SJCRH30 (cell line): ENCODE measurements at regions not wholly inside any gene's neighbourhood (a gene's known extent, or its start where the extent isn't known, plus 50 kb on each side); places are given as distances from the start of the nearest gene placed in this dataset.
"Not testable (repeated sequence)": the region's sequence is repeated elsewhere in the genome, so short reads cannot be mapped to it uniquely, and the experiment has no call there.

Experiments
- DNase-seq, 2 experiments: peaks; one replicate each; pipeline ENCODE4 v3.0.0-alpha.2; 2015 to 2020
- H3K27ac ChIP-seq: fragments of 250-450 bp; sonication (Bioruptor Pico); 2 replicates; pipeline ENCODE4 v1.5.1; 2020; ENCODE audit warnings: mild to moderate bottlenecking, moderate library complexity
- H3K27me3 ChIP-seq: fragments of 250-450 bp; sonication (Bioruptor Pico); 2 replicates; pipeline ENCODE4 v1.5.1; 2020; ENCODE audit warnings: mild to moderate bottlenecking, moderate library complexity
- H3K36me3 ChIP-seq: fragments of 250-450 bp; sonication (Bioruptor Pico); 2 replicates; pipeline ENCODE4 v1.5.1; 2020; ENCODE audit warnings: mild to moderate bottlenecking, moderate library complexity
- H3K4me1 ChIP-seq: fragments of 250-450 bp; sonication (Bioruptor Pico); 2 replicates; pipeline ENCODE4 v1.5.1; 2020; ENCODE audit warnings: mild to moderate bottlenecking, moderate library complexity
- H3K4me3 ChIP-seq: fragments of 250-450 bp; sonication (Bioruptor Pico); 2 replicates; pipeline ENCODE4 v1.5.1; 2020; ENCODE audit warnings: mild to moderate bottlenecking, moderate library complexity
- H3K9me3 ChIP-seq: fragments of 250-450 bp; sonication (Bioruptor Pico); replicated peaks from 2 replicates; pipeline ENCODE4 v1.5.1; 2020; ENCODE audit warnings: mild to moderate bottlenecking, moderate library complexity

DNA sequence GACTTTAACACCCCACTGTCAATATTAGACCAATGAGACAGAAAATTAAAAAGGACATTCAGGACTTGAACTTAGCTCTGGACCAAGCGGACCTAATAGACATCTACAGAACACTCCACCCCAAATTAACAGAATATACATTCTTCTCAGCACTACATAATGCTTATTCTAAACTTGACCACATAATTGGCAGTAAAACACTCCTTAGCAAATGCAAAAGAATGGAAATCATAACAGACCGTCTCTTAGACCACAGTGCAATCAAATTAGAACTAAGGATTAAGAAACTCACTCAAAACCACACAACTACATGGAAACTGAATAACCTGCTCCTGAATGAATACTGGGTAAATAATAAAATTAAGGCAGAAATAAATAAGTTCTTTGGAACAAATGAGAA is 138.2 kb upstream of the PDE4B start:
- not testable (repeated sequence) for H3K27me3 ChIP-seq, DNase-seq, H3K4me3 ChIP-seq, H3K27ac ChIP-seq, H3K36me3 ChIP-seq, H3K4me1 ChIP-seq, H3K9me3 ChIP-seq

DNA sequence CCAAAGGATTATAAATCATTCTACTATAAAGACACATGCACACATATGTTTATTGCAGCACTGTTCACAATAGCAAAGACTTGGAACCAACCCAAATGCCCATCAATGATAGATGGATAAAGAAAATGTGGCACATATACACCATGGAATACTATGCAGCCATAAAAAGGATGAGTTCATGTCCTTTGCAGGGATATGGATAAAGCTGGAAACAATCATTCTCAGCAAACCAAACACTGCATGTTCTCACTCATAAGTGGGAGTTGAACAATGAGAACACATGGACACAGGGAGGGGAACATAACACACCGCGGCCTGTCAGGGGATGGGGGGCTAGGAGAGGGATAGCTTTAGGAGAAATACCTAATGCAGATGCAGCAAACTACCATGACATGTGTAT is 135.1 kb upstream of the PDE4B start:
- DNase-seq, H3K27ac ChIP-seq, H3K36me3 ChIP-seq, H3K4me3 ChIP-seq, H3K4me1 ChIP-seq, H3K9me3 ChIP-seq, H3K27me3 ChIP-seq: not testable (repeated sequence)

DNA sequence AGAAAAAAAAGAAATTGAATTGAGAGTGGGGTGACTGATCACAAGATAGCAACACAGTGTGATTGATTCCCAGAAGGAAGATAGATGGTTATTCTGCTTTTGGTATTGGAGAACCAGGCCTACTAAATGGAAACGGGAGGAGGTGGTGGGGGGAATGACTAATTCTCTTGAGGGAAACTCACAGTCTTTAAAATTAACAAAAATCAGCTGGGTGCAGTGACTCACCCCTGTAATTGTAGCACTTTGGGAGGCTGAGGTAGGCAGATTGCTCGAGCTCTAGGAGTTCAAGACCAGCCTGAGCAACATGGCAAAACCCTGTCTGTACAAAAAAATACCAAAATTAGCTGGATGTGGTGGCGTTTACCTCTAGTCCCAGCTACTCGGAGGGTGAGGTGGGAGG is 134.6 kb upstream of the PDE4B start:
- H3K9me3 ChIP-seq = no peaks in the 10 kb centered on the region
- no peaks in the 10 kb centered on the region for H3K4me1 ChIP-seq
- H3K27me3 ChIP-seq = no peaks in the 10 kb centered on the region
- H3K27ac ChIP-seq = no peak overlapping the region
- no peaks in the 10 kb centered on the region for H3K36me3 ChIP-seq
- no peak overlapping the region for H3K4me3 ChIP-seq
- DNase-seq = no peak

DNA sequence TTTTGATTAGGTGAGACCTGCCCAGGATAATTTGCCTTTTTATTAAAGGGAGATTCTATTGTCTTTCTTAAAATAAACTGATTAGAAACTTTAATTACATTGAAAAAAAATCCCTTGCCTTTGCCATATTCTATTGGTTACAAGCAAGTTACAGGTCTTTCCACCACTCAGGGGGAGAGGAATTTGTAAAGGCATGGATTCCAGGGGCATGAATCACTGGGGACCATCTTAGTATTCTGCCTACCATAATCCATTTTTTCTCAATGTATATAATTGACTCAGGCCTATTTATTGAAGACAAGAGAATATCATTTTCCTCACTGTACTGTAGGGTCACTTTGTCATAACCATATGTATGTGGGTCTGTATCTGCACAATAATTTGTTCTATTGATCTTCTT is 124.3 kb upstream of the PDE4B start:
- Histone ChIP-seq H3K4me1 (no peaks in the 10 kb centered on the region), H3K9me3 (no peaks in the 10 kb centered on the region), H3K36me3 (no peaks in the 10 kb centered on the region), H3K27me3 (no peaks in the 10 kb centered on the region), H3K4me3 (no peak overlapping the region), H3K27ac (no peak overlapping the region)
- no peak for DNase-seq

DNA sequence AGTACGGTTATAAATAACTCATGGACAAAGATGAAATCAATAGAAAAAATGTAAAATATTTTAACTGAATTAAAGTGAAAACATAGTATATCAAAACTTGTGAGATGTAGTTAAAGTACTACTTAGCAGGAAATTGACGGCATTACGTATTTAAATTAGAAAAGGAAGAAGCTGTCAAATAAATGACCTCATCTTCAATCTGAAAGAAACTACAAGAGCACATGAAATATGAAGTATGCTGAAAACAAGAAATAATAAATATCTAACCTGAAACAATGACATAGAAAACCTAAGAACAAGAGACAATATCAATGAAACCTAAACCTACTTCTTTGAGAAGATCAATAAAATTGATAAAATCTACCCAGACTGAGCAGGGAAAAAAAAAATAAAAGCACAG is 122.2 kb upstream of the PDE4B start:
- no peaks in the 10 kb centered on the region for H3K4me1 ChIP-seq
- no peak overlapping the region for H3K27ac ChIP-seq
- no peaks in the 10 kb centered on the region for H3K27me3 ChIP-seq
- H3K36me3 ChIP-seq = no peaks in the 10 kb centered on the region
- no peak for DNase-seq
- no peaks in the 10 kb centered on the region for H3K9me3 ChIP-seq
- H3K4me3 ChIP-seq = no peak overlapping the region

DNA sequence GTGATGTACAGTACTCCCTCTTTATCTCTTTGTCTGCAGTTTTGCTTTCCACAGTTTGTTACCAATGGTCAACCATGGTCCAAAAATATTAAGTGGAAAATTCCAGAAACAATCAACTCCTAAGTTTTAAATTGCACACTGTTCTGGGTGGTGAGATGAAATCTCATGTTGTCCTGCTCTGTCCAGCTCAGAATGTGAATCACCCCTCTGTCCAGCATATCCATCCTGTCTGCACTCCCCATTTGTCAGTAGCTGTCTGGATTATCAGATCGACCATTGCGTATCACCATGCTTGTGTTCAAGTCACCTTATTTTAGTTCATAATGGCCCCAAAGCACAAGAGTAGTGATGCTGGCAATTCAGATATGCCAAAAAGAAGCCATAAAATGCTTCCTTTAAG is 118.2 kb upstream of the PDE4B start:
- no peak overlapping the region for H3K27ac ChIP-seq
- H3K4me3 ChIP-seq = no peak overlapping the region

DNA sequence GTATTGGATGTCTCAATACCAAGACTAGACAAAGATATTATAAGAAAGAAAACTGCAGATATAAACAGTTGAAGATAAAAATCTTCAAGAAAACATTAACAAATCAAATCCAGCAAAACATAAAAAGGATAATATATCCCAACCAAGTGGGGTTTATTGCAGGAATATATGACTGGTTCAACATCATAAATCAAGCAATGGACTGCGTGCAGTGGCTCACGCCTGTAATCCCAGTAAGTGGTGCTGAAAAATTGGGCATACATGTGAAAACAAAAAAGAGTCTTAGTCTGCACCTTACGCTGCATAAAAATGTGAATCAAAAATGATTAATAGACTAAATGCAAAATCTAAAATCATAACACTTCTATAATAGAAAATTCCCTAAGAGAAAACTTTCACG is 112.9 kb upstream of the PDE4B start:
- no peak for DNase-seq
- Histone ChIP-seq H3K36me3 (no peaks in the 10 kb centered on the region), H3K27me3 (no peaks in the 10 kb centered on the region), H3K4me1 (no peaks in the 10 kb centered on the region), H3K9me3 (no peaks in the 10 kb centered on the region), H3K27ac (no peak overlapping the region), H3K4me3 (no peak overlapping the region)

More for the DNA sequence above, 118.2 kb upstream of the PDE4B start:
- no peak for DNase-seq
- no peaks in the 10 kb centered on the region for H3K9me3 ChIP-seq
- no peaks in the 10 kb centered on the region for H3K27me3 ChIP-seq
- H3K36me3 ChIP-seq = no peaks in the 10 kb centered on the region
- no peaks in the 10 kb centered on the region for H3K4me1 ChIP-seq

DNA sequence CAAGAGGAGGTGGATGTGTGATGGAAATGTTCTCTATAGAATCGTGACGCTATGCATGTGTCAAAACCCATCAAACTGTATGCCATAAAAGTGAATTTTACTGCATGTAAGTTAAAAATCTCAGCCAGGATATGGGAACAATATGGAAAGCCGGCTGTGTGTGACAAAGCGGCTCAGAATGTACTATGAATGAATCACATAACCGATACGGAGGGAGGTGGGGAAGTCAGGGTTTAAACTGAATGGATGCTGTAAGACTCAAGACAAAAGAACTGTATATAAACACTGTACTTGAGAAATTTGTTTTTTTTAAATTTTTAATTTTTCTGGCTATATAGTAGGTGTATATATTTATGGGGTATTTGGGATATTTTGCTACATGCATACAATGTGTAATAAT is 111.6 kb upstream of the PDE4B start:
- Histone ChIP-seq H3K27me3 (no peaks in the 10 kb centered on the region), H3K9me3 (no peaks in the 10 kb centered on the region), H3K27ac (no peak overlapping the region), H3K4me1 (no peaks in the 10 kb centered on the region), H3K4me3 (no peak overlapping the region), H3K36me3 (no peaks in the 10 kb centered on the region)
- no peak for DNase-seq

DNA sequence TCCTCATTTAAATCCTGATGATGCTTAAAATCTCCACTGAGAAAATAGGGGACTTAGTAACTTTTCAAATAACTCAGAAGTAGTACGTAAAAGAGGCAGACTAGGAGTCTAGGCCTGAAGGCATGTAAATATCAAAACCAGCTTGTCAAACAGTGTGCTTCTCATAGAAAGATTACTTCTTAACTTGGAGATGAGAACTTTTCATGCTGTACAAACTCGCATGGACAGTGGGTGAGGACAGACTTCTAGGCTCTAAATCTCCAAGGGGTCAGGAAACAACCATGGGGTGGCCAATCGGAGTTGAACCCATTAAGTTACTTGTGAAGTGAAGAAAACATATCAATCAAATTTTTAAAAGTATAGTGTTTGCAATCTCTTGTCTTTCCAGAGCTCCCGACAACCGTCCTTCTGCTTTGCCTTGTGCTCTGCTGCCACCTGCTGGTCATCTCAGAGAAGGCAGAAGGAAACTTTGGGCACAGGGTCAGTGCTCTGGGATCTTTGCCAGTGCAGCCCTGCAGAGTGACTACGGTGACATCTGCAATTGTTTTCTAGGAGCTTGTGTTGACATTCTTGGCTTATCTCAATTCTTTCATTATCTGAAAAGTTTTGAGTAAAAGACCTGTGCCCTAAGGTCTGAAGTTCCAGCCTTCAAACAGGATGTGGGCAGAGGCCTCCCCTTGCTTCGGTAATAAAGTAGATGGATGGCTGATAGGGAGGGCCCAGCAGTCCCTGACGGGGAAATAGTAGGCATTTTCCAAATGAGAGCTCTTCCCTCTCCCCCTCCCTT is 105.1 kb upstream of the PDE4B start:
- H3K36me3 ChIP-seq = no peaks in the 10 kb centered on the region
- DNase-seq = peak; percentile 61 to 81
- H3K27me3 ChIP-seq = 0 out of 2 replicates have a peak, but pooled peaks cover 4% of the 10 kb centered on the region
- no peaks in the 10 kb centered on the region for H3K9me3 ChIP-seq
- H3K4me1 ChIP-seq = no peaks in the 10 kb centered on the region
- no peak overlapping the region for H3K27ac ChIP-seq
- no peak overlapping the region for H3K4me3 ChIP-seq

DNA sequence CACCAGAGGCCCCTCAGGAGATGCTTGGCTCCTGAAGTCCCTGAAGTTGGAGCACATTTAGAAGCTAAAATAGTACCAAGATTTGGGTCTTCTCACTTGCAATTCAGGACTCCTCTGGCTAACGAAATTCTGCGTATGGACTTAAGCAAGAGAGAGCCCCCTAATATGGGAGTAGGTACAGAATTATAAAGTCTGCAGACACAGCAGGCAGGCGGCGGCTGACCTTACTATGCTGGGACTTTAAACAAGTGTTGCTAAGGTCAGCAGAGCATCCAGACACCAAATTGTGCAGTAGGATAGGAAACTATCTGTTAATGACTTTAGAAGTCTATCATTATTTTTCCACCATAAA is 104.5 kb upstream of the PDE4B start:
- Histone ChIP-seq H3K36me3 (no peaks in the 10 kb centered on the region), H3K4me3 (no peak overlapping the region), H3K9me3 (no peaks in the 10 kb centered on the region), H3K27ac (no peak overlapping the region), H3K4me1 (no peaks in the 10 kb centered on the region), H3K27me3 (0 out of 2 replicates have a peak, but pooled peaks cover 4% of the 10 kb centered on the region)
- DNase-seq = no peak

DNA sequence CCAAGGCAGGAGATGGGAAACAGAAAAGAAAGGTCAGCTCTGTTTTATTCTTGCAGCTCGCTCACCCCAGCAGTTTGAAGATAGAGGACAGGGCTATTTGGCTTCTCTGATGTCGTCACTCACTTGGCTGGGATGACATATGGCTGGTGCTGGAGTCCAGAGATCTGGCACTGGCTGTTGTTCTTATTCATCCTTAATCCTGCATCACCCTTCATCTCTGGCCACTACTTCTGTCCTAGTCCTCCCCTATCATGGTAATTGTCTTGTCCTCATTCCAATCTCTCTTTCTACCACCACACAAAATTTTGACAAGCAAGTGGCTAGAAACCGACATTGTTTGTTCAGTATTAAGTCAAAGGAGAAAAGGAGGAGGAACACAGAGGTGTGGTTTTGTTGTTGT is 103.8 kb upstream of the PDE4B start:
- H3K4me1 ChIP-seq = no peaks in the 10 kb centered on the region
- H3K4me3 ChIP-seq = no peak overlapping the region
- H3K27ac ChIP-seq = no peak overlapping the region
- H3K27me3 ChIP-seq = 0 out of 2 replicates have a peak, but pooled peaks cover 4% of the 10 kb centered on the region
- no peaks in the 10 kb centered on the region for H3K36me3 ChIP-seq
- no peak for DNase-seq
- no peaks in the 10 kb centered on the region for H3K9me3 ChIP-seq

DNA sequence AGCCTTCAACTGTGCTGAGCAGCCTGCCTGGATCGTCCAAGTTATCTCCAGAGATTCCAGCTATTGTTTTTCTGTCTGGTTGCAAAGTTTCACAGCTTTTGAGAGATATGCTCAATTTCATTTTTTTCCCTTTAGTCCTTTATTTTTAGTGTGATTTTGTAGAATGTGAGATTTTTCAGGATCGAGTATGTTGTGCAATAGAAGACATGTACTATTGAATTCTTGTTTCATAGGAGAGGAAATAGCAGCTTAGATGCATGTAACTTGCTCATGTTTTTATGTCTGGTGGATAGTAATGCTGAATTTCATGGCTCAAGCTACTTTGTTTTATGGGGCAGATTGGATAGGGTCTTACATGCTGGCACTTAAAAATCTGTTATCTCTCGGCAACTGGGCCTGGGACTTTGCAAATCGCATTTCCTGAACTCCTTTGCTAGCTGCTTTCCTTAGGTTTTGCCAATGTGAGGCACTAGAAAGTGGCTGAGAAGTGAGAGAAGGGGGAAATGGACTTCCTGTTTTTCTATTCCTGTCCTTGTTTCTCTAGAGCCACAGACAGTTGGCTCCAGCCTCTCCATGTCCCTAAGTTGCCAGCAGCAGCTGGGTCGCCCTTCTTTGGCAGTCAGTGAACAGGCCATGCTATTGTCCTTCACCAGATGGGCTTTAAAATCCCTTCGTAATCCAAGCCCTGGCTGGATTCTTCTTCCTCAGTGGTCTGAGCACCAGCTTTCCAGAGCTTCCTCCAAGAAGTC is 101.4 kb upstream of the PDE4B start:
- Histone ChIP-seq H3K27ac (no peak overlapping the region), H3K9me3 (no peaks in the 10 kb centered on the region), H3K36me3 (no peaks in the 10 kb centered on the region), H3K4me3 (no peak overlapping the region), H3K4me1 (no peaks in the 10 kb centered on the region), H3K27me3 (0 out of 2 replicates have a peak, but pooled peaks cover 4% of the 10 kb centered on the region)
- DNase-seq = peak in 1 of 2 experiments; percentile 24

DNA sequence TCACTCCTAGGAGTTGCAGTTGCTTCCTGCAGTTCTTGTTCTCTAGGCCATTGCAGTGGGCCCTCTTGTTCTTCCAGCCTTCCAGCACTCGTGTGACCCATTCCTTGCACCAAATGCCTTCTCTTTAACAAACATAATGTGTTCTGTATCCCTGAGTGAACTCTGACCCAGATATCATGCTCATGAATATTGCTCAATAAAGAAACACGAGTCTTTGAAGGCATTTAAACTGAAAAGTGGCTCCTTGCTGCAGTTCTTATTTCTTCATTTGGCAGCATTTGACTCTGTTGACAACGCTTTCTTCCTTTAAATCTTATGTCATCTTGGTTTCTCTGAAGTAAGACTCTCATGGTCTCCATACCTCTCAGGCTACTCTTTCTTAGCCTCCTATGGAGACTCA is 100.7 kb upstream of the PDE4B start:
- Histone ChIP-seq H3K9me3 (no peaks in the 10 kb centered on the region), H3K4me3 (no peak overlapping the region), H3K36me3 (no peaks in the 10 kb centered on the region), H3K27me3 (0 out of 2 replicates have a peak, but pooled peaks cover 4% of the 10 kb centered on the region), H3K27ac (no peak overlapping the region), H3K4me1 (no peaks in the 10 kb centered on the region)
- no peak for DNase-seq

DNA sequence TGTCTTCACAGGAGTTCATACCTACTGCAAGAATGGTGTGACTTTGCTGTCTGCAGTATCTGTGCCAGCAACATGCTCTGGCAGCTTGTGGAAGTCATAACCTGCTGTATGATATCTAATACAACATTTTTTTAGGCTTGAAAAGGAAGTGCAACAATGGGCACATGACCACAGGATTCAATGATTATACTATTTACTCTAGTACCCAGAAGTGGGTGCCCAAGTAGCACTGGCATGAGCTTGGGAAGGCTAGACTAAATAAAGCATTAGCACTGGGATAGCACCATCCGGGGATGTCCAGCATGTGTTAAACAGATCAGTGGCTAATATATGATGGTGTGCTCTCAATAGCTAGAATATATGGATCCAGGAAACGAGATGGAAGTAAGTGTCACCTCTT is 98.6 kb upstream of the PDE4B start:
- DNase-seq = no peak
- Histone ChIP-seq H3K4me1 (no peaks in the 10 kb centered on the region), H3K4me3 (no peak overlapping the region), H3K27ac (no peak overlapping the region), H3K27me3 (0 out of 2 replicates have a peak, but pooled peaks cover 4% of the 10 kb centered on the region), H3K36me3 (no peaks in the 10 kb centered on the region), H3K9me3 (no peaks in the 10 kb centered on the region)

DNA sequence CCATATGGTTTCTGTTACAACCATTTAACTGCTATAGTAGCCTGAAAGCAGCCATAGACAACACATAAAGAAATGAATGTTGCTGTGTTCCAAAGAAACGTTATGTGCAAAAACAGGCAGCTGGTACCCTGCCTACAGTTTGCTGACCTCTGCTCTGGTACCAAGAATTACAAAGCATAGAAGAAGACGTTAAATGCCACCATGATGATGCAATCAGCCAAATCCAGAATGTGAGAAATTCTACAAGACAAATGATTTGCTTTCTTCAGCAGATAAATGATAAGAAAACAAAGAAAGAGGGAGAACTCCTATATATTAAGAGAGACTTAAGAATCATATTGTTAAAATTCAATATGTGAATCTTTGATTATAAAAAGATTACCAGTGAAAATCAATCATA is 97.8 kb upstream of the PDE4B start:
- no peak for DNase-seq
- H3K27ac ChIP-seq = no peak overlapping the region
- H3K4me3 ChIP-seq = no peak overlapping the region
- no peaks in the 10 kb centered on the region for H3K9me3 ChIP-seq
- H3K4me1 ChIP-seq = no peaks in the 10 kb centered on the region
- no peaks in the 10 kb centered on the region for H3K36me3 ChIP-seq
- H3K27me3 ChIP-seq = no peaks in the 10 kb centered on the region

DNA sequence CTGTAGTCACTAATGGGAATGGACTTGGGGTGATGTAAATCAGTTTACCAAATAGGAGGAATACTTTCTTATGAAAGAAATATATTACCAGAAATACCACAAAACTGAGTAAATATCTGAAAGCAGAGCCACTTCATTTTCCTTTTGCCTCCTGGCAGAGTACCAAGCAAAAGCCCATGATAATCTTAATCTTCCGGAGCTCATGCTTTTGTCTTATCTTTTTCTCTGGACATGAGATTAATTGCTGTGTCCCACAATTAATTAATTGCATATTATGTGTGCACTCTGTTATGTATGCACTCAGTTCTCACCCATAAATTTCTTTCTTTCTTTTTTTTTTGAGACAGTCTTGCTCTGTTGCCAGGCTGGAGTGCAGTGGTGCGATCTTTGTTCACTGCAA is 94.1 kb upstream of the PDE4B start:
- H3K27me3 ChIP-seq = 0 out of 2 replicates have a peak, but pooled peaks cover 4% of the 10 kb centered on the region
- H3K4me3 ChIP-seq = no peak overlapping the region
- DNase-seq = no peak
- H3K4me1 ChIP-seq = no peaks in the 10 kb centered on the region
- H3K36me3 ChIP-seq = no peaks in the 10 kb centered on the region
- H3K9me3 ChIP-seq = no peaks in the 10 kb centered on the region
- no peak overlapping the region for H3K27ac ChIP-seq
